Nephron (organoid): ENCODE measurements at regions not wholly inside any gene's neighbourhood (a gene's known extent, or its start where the extent isn't known, plus 50 kb on each side); places are given as distances from the start of the nearest gene placed in this dataset.

Experiments
- H3K27ac Mint-ChIP-seq, 3 experiments: 2 replicates each; pipeline ENCODE4 v1.8.0; 2020; ENCODE audit warnings: mixed read lengths in 3 of 3, mild to moderate bottlenecking in 2 of 3, moderate library complexity in 1 of 3
- H3K27me3 Mint-ChIP-seq: 2 replicates; pipeline ENCODE4 v1.8.0; 2021; ENCODE audit warnings: low read depth, mild to moderate bottlenecking, moderate library complexity, mixed read lengths
- H3K36me3 Mint-ChIP-seq: 2 replicates; pipeline ENCODE4 v1.8.0; 2020; ENCODE audit warnings: low read depth, mixed read lengths
- H3K4me1 Mint-ChIP-seq: 2 replicates; pipeline ENCODE4 v1.8.0; 2020; ENCODE audit warnings: mixed read lengths
- H3K4me3 Mint-ChIP-seq, 3 experiments: 2 replicates each; pipeline ENCODE4 v1.8.0; 2020; ENCODE audit warnings: mild to moderate bottlenecking in 3 of 3, mixed read lengths in 3 of 3, moderate library complexity in 2 of 3
- H3K9me3 Mint-ChIP-seq: 2 replicates; pipeline ENCODE4 v1.8.0; 2020; ENCODE audit warnings: mixed read lengths
- CTCF ChIP-seq, 3 experiments: fragments of 200-600 bp; sonication (generic); IDR thresholded peaks; one replicate each; pipeline ENCODE4 v1.5.0; 2021; ENCODE audit warnings: antibody characterized with exemption in 3 of 3; ENCODE audit not compliant: unreplicated experiment in 3 of 3

DNA sequence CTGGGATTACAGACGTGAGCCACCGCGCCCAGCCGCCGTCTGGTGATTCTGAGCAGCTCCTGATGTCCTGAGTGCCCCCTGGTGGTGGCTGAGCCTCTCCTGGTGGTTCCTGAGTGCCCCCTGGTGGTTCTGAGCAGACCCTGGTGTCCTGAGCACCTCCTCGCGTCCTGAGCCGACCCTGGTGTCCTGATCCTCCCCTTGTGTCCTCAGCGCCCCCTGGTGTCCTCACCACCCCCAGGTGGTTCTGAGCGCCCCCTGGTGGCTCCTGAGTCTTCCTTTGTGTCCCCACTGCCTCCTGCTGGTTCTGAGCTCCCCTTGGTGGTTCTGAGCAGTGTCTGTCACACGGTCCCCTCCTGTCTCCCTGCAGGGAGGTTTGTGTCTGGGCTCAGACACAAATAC lies 1304.9 kb downstream of the TMEM121 start:
- Mint-ChIP-seq H3K4me3 (no peak overlapping the region), H3K4me1 (no peaks in the 10 kb centered on the region), H3K27me3 (no peaks in the 10 kb centered on the region), H3K9me3 (peaks cover 52% of the 10 kb centered on the region), H3K27ac (no peak overlapping the region), H3K36me3 (no peaks in the 10 kb centered on the region)
- no peak for TF ChIP-seq CTCF (IDR thresholded peaks at IDR 0.05; ENCODE audit: unreplicated experiment in 3 of 3)

- no peaks in the 10 kb centered on the region for H3K36me3 Mint-ChIP-seq
- H3K9me3 Mint-ChIP-seq, result peaks cover 64% of the 10 kb centered on the region
- no peak overlapping the region for H3K27ac Mint-ChIP-seq
- TF ChIP-seq CTCF (IDR thresholded peaks at IDR 0.05; ENCODE audit: unreplicated experiment in 3 of 3), result no peak
- H3K27me3 Mint-ChIP-seq, result no peaks in the 10 kb centered on the region
- no peaks in the 10 kb centered on the region for H3K4me1 Mint-ChIP-seq
- no peak overlapping the region for H3K4me3 Mint-ChIP-seq
Observed at GRCh38 chr14:106837870-106838269, 1311.5 kb downstream of the TMEM121 start.

DNA sequence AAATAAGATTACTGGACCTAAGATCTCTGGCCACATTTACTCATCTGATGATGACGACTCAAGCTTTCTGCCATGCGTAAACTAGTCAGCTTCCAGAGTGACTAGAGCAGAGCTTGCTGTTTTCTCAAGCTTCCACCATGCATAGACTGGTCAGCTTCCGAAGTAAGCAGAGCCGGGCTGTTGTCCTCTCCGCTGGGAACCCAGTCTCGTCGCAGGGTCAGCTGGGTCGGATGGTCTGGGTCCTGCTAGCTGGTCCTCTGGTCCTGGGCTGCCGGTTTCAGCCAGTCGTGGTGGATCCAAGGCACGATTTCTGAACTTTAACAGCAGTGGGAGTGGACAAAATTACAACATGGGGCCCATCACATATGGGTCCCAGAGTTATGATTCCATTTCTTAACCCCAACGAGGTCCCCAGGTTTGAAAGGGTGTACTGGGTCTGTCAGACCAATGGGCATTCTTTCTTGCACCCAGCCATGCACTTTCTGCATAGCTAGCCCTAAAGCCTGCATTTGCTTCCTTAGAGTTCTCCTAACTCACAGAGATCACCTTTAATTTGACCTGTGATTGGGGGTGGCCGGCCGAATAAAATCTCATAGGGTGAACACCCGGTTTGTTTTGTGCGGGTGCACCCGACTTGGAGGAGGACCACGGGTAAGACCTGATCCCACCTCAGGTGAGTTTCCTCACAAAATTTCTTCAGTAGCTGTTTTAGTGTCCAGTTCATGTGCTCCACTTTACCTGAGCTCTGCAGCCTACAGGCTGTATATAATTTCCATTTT lies 1312.8 kb downstream of the TMEM121 start:
- no peaks in the 10 kb centered on the region for H3K4me1 Mint-ChIP-seq

DNA sequence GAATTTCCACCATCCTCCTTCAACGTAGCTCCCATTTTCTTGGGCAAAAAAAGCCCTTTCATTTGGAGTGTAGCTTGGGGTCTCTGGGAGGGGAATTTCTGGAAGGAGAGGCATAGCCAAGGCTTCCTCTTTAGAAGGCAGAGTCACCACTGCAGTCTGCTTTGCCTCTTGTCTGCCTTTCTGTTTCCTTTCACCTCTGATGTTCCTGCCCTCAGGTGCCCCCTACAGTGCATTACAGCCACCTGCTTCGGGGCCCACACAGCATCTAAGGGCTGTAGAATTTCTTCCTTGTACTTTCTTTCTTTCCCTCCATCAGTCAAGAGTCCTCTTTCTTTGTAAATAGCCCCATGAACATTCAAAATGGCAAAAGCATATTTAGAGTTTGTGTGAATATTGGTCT lies 1313.9 kb downstream of the TMEM121 start:
- Mint-ChIP-seq H3K4me3 (no peak overlapping the region), H3K36me3 (no peaks in the 10 kb centered on the region), H3K27me3 (no peaks in the 10 kb centered on the region), H3K4me1 (no peaks in the 10 kb centered on the region), H3K27ac (no peak overlapping the region), H3K9me3 (peaks cover 53% of the 10 kb centered on the region)
- TF ChIP-seq CTCF (IDR thresholded peaks at IDR 0.05; ENCODE audit: unreplicated experiment in 3 of 3), result no peak

More for the DNA sequence above, 1312.8 kb downstream of the TMEM121 start:
- H3K27me3 Mint-ChIP-seq, result no peaks in the 10 kb centered on the region
- no peak overlapping the region for H3K4me3 Mint-ChIP-seq
- TF ChIP-seq CTCF (IDR thresholded peaks at IDR 0.05; ENCODE audit: unreplicated experiment in 3 of 3), result no peak
- H3K36me3 Mint-ChIP-seq, result no peaks in the 10 kb centered on the region
- H3K27ac Mint-ChIP-seq, result no peak overlapping the region
- H3K9me3 Mint-ChIP-seq, result peaks cover 59% of the 10 kb centered on the region

GRCh38 chr14:106840991-106841390 lies 1314.6 kb downstream of the TMEM121 start:
- Mint-ChIP-seq H3K4me3 (no peak overlapping the region), H3K4me1 (no peaks in the 10 kb centered on the region), H3K36me3 (no peaks in the 10 kb centered on the region), H3K27me3 (no peaks in the 10 kb centered on the region), H3K9me3 (peaks cover 56% of the 10 kb centered on the region), H3K27ac (no peak overlapping the region)
- TF ChIP-seq CTCF (IDR thresholded peaks at IDR 0.05; ENCODE audit: unreplicated experiment in 3 of 3), result no peak

GRCh38 chr14:106841701-106842100 lies 1315.3 kb downstream of the TMEM121 start:
- Mint-ChIP-seq H3K27me3 (no peaks in the 10 kb centered on the region), H3K4me3 (no peak overlapping the region), H3K36me3 (no peaks in the 10 kb centered on the region), H3K4me1 (no peaks in the 10 kb centered on the region), H3K9me3 (peaks cover 60% of the 10 kb centered on the region), H3K27ac (no peak overlapping the region)
- no peak for TF ChIP-seq CTCF (IDR thresholded peaks at IDR 0.05; ENCODE audit: unreplicated experiment in 3 of 3)
